Activated CD8-positive, alpha-beta memory T cell treated with anti-CD3 and anti-CD28 coated beads, Interleukin-2, amount 10 ng/mL, durations not matched to agents 7 days and 5 days (primary cell): ENCODE measurements at regions not wholly inside any gene's neighbourhood (a gene's known extent, or its start where the extent isn't known, plus 50 kb on each side); places are given as distances from the start of the nearest gene placed in this dataset.

ENCODE experiments used
- ATAC-seq: fragments of 150-1000 bp; cut with Tn5 transposase; one replicate; pipeline ENCODE4 v1.10.0; 2021; ENCODE audit warnings: moderate library complexity
- CTCF ChIA-PET: fragments of 350-600 bp; sonication (Branson Sonifier 250); formaldehyde crosslinking; loops from one replicate; lab custom pipeline; 2021; ENCODE audit warnings: antibody characterized with exemption; lab: Charles Lee
- DNase-seq: peaks from one replicate; pipeline ENCODE4 v3.0.0-alpha.2; 2020
- H3K27ac Mint-ChIP-seq: one replicate; pipeline ENCODE4 v1.8.0; 2021; ENCODE audit warnings: mild to moderate bottlenecking, mixed read lengths
- H3K27me3 Mint-ChIP-seq: one replicate; pipeline ENCODE4 v1.8.0; 2021; ENCODE audit warnings: mixed read lengths
- H3K36me3 Mint-ChIP-seq: one replicate; pipeline ENCODE4 v1.8.0; 2021; ENCODE audit warnings: mild to moderate bottlenecking, mixed read lengths
- H3K4me1 Mint-ChIP-seq: one replicate; pipeline ENCODE4 v1.8.0; 2021; ENCODE audit warnings: mixed read lengths
- H3K4me3 Mint-ChIP-seq: one replicate; pipeline ENCODE4 v1.8.0; 2021; ENCODE audit warnings: mild to moderate bottlenecking, moderate library complexity, mixed read lengths
- H3K9me3 Mint-ChIP-seq: one replicate; pipeline ENCODE4 v1.8.0; 2022; ENCODE audit warnings: low read depth, mixed read lengths

DNA sequence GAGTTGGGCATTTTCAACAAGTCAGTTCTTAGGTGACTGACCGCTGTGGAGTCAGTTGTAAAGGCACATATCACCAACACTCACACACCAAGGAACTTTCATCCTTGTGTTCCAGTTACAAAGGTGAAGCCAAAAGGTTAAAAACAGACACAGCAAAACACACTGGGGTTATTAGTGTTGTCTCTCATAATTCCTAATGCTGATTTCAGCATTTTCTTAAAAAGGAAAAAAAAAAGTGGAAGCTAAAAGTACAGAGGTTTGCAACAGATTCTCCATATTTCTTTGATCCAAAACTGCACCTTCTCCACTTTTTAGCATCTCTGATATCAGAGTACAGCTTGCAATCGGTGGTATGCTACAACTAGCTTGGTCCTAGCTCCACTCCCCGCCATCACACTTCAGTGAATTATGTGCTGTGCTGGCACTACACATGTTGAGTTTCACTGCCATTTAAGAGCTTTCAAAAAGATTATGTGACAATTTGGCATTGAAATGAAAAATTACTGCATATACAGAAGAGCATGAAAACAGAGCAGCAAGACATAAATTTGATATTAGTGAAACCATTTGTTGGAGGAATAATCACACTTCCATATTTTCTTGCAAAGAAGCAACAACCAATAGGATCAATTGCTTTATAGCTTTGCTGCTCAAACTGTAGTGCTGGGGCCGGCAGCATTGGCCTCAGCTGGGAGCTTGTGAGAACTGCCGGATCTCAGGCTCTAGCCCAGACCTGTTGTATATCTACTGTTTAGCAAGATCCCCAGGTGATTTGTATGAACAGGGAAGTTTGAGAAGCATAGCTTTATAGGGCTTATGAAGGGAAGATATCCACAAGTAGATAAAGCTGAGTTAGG is 62.3 kb upstream of the DAPL1 start:
- Mint-ChIP-seq H3K9me3 (no peaks in the 10 kb centered on the region), H3K27ac (no peak overlapping the region), H3K4me1 (no peaks in the 10 kb centered on the region), H3K4me3 (no peak overlapping the region), H3K36me3 (no peaks in the 10 kb centered on the region), H3K27me3 (peaks cover 13% of the 10 kb centered on the region)
- ATAC-seq (no peak), DNase-seq (no peak)
- CTCF ChIA-PET, result no interaction called here

DNA sequence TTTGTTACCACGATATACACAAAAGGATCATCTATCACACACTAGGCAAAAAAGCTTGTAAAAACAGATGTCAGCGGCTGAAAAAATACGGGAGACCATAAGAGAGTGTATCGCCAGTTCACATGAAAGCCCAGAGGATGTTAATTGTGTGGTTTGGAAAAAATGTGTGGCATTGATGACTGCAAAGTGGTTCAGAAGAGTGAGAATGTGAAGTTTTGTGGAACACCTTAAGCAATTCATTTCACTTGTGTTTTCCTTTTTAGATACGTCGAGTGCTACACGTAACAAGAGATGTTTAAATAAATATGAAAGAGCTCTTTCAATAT is 61.7 kb upstream of the DAPL1 start:
- H3K9me3 Mint-ChIP-seq, result no peaks in the 10 kb centered on the region
- no peaks in the 10 kb centered on the region for H3K36me3 Mint-ChIP-seq
- no peak overlapping the region for H3K4me3 Mint-ChIP-seq
- CTCF ChIA-PET, result no interaction called here
- peaks cover 13% of the 10 kb centered on the region for H3K27me3 Mint-ChIP-seq
- H3K27ac Mint-ChIP-seq, result no peak overlapping the region
- no peaks in the 10 kb centered on the region for H3K4me1 Mint-ChIP-seq
- ATAC-seq (no peak), DNase-seq (no peak)

DNA sequence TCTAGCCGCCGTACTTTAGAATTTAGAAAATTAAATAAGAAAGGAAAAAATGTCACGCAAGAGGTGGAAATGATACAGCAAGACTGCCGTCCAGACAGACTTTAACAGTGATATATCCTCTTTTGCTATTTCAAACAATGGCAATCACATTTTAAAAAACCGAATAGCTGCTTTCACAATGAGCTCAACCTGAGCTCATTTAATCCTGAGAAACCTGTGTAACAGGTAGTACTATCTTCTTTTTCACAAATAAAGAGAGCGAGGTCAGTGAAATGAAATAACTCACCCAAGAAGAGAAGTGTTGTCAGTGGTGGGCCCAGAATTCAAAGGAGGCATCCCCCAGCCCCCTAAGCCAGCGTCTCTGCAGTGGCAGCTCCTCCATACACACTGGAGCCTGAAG is 60.7 kb upstream of the DAPL1 start:
- ATAC-seq, result no peak
- no peak overlapping the region for H3K4me3 Mint-ChIP-seq
- DNase-seq, result no peak
- no peak overlapping the region for H3K27ac Mint-ChIP-seq
- CTCF ChIA-PET, result interaction anchor here (1.4 kb wide), 1 partner anchor 20 kb away, joined by 6 read pairs; no protein-coding TSS in a partner anchor
- no peaks in the 10 kb centered on the region for H3K4me1 Mint-ChIP-seq
- H3K36me3 Mint-ChIP-seq, result no peaks in the 10 kb centered on the region
- H3K27me3 Mint-ChIP-seq, result peaks cover 13% of the 10 kb centered on the region
- H3K9me3 Mint-ChIP-seq, result no peaks in the 10 kb centered on the region

DNA sequence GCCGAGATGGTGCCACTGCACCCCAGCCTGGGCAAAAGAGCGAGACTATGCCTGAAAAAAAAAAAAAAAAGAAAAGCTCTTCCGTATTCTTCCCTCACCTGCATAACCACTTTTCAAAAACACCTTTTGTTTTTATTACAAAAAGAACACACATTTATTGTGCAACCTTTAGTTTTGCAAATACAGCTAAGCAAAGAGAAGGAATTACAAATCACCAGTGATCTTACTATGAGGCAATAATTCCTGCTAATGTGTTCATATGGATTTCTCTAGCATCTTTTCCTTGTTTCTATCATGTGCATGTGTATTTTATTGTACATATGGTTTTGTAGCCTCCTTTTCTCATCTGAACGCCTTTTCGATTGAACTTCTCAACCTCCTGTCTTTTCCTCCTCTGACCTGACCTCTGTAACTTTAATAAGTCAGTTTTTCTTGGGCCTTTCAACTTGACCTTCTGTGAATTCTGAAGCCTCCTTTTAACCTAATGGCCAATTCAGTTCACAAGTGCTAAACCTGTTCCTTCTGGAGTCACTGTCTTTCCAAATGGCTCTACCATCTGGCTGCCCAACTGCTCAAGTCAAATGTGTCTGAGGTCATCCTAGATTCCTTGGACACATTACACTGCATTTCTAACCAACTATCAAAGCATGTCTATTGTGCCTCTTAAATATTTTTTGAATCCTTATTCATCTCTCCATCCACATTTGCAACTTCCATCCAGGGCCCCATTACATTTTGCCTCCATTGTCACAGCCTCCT is 59.1 kb upstream of the DAPL1 start:
- Mint-ChIP-seq H3K4me1 (no peaks in the 10 kb centered on the region), H3K4me3 (no peak overlapping the region), H3K27ac (no peak overlapping the region), H3K9me3 (no peaks in the 10 kb centered on the region), H3K36me3 (no peaks in the 10 kb centered on the region), H3K27me3 (peaks cover 13% of the 10 kb centered on the region)
- ATAC-seq (no peak), DNase-seq (no peak)
- CTCF ChIA-PET, result interaction anchor here (1.4 kb wide), 1 partner anchor 18 kb away, joined by 6 read pairs; no protein-coding TSS in a partner anchor

DNA sequence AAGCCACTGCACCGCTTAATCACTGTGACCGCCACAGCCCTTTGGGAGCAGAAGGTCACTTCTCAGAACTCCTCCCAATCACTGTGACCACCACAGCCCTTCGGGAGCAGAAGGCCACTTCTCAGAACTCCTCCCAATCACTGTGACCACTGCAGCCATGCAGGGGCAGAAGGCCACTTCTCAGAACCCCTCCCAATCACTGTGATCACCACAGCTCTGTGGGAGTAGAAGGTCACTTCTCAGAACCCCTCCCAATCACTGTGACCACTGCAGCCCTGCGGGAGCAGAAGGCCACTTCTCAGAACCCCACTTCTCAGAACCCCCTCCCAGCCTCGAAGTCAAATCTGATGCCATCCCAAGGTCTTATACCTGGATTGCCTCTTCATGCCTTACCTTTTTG is 56.8 kb upstream of the DAPL1 start:
- Mint-ChIP-seq H3K4me3 (no peak overlapping the region), H3K36me3 (no peaks in the 10 kb centered on the region), H3K27ac (no peak overlapping the region), H3K4me1 (no peaks in the 10 kb centered on the region), H3K9me3 (no peaks in the 10 kb centered on the region), H3K27me3 (peaks cover 9% of the 10 kb centered on the region)
- CTCF ChIA-PET, result interaction anchor here (0.7 to 1.2 kb wide), 2 partner anchors 11 to 714 kb away, joined by 3 read pairs; no protein-coding TSS in a partner anchor
- DNase-seq, result no peak
- ATAC-seq, result no peak

DNA sequence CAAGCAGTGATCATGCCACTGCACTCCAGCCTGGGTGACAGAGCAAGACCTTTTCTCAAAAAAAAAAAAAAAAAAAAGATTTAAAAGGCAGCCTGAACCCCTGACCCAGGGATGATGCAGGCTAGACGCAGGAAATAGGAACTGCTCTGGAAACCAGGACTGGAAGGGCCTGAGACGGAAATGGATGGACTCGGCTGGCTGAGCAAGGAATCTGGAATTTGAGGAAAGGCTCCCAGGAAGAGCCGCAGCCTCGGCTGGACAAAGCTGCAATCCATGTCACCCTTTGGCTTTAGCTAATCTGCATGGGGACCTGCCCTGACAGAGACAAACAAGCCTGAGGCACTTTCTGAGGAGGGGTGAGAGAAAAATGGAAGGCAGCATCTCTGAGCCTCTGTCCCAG is 55.0 kb upstream of the DAPL1 start:
- CTCF ChIA-PET, result interaction anchor here (1.2 kb wide), 1 partner anchor 14 kb away, joined by 3 read pairs; no protein-coding TSS in a partner anchor
- Mint-ChIP-seq H3K4me3 (no peak overlapping the region), H3K27me3 (peaks cover 7% of the 10 kb centered on the region), H3K36me3 (no peaks in the 10 kb centered on the region), H3K9me3 (no peaks in the 10 kb centered on the region), H3K27ac (no peak overlapping the region), H3K4me1 (peaks cover 2% of the 10 kb centered on the region)
- no peak for DNase-seq
- ATAC-seq, result no peak

DNA sequence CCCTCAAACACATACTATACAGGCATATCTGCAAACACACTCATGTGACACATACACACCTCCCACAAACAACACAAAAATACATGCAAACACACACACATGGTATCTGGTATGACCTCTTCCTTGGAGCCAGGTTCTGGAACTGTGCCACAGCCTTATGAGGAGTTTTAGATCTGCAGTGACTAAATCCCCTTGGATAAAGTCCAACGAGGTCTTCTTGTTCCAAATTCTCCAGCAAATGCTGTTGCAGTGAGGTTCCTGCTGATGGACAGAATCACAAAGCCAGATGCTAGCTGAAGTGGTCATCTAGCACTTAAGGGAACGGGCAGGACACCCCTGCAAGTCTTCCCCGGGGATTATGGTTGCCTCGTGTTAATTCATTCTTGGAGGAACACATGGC is 54.5 kb upstream of the DAPL1 start:
- Mint-ChIP-seq H3K4me1 (peaks cover 2% of the 10 kb centered on the region), H3K4me3 (no peak overlapping the region), H3K27ac (no peak overlapping the region), H3K9me3 (no peaks in the 10 kb centered on the region), H3K36me3 (no peaks in the 10 kb centered on the region), H3K27me3 (peaks cover 7% of the 10 kb centered on the region)
- DNase-seq (no peak), ATAC-seq (no peak)
- CTCF ChIA-PET, result interaction anchor here (1.0 kb wide), 1 partner anchor 14 kb away, joined by 3 read pairs; no protein-coding TSS in a partner anchor

DNA sequence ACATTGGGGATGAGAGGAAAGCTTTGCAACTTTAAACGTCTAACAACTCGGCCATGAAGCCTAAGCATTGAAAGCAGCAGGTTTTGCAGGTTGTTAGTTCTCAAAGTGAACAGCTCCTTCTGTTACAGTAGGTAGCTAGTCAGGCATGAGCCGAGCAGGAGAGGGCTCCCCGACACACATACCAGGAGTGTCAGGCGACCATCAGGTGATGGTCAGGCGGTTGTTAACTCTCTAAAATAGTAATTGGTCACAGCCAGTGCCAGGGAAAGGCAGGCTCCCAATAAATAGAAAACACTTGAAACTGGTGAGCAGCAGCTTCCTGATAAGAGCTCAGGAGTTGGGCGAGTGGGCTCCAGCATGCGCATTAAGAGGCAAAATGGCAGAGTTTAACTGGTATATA is 53.5 kb upstream of the DAPL1 start:
- no peak overlapping the region for H3K4me3 Mint-ChIP-seq
- peaks cover 11% of the 10 kb centered on the region for H3K27me3 Mint-ChIP-seq
- no peaks in the 10 kb centered on the region for H3K36me3 Mint-ChIP-seq
- H3K4me1 Mint-ChIP-seq, result peaks cover 2% of the 10 kb centered on the region
- CTCF ChIA-PET, result interaction anchor here (1.0 kb wide), 1 partner anchor 13 kb away, joined by 3 read pairs; no protein-coding TSS in a partner anchor
- no peak for DNase-seq
- H3K9me3 Mint-ChIP-seq, result no peaks in the 10 kb centered on the region
- ATAC-seq, result no peak
- no peak overlapping the region for H3K27ac Mint-ChIP-seq

DNA sequence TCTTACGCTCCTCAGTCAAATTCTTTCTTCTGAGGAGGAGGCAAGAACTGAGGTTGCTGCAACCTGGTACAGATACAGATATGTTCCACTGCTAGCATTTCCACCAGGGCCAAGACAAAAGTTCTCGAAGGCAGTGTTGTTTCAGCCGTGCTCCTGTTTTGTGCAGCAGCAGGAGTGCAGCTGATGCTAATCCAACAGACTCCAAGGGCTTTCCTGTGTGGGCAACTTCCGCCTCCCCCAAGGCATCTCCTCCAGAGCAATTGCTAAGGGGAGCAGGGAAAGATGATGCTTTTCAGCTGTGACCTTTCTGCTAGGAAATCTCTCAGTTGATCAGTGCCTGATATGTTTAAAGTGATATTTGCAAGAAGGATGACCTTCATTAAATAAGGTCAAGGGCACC is 52.6 kb upstream of the DAPL1 start:
- ATAC-seq (no peak), DNase-seq (no peak)
- Mint-ChIP-seq H3K4me3 (no peak overlapping the region), H3K27ac (no peak overlapping the region), H3K36me3 (no peaks in the 10 kb centered on the region), H3K4me1 (peaks cover 2% of the 10 kb centered on the region), H3K9me3 (no peaks in the 10 kb centered on the region), H3K27me3 (peaks cover 8% of the 10 kb centered on the region)
- CTCF ChIA-PET, result no interaction called here

DNA sequence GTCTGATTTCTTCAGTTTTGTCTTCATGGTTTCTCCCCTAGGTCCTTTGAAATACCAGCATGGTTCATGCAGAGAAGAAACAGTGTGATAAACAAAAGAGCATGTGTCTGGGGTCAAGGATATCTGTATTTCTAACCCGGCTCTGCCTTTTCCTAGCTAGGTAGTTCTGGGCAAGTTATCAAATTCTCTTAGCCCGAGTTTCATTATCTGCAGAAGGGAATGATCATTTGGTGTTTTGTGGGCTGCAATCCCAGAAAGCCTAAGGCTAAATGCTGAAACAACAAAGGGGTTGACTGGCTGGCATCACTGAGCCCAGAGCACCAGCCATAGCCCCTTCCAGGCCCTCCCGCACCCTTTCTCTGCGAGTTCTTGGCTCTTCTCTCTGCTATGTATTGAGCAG is 51.7 kb upstream of the DAPL1 start:
- ATAC-seq, result no peak

DNA sequence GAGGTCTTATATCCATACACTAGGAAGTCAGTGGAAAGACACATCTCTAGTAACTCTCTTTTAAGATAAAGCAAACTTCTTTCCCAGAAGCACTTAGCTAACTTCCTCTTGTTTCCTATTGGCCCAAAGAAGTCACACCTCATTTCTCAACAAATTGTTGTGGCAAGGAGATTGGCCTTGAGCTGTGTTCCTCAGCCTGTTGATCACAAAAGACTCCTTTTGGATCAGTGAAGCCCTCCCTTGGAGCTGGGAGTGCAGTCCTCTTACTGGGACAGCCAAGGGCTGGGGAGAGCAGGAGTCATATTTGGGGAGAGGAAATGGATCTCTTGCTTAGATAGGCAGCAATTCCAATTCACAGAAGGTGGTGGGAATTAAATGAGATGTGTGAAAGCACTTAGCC is 51.2 kb upstream of the DAPL1 start:
- peaks cover 2% of the 10 kb centered on the region for H3K4me1 Mint-ChIP-seq
- CTCF ChIA-PET, result interaction anchor here (1.0 kb wide), 1 partner anchor 314 kb away, joined by 3 read pairs; no protein-coding TSS in a partner anchor
- no peak overlapping the region for H3K4me3 Mint-ChIP-seq
- H3K9me3 Mint-ChIP-seq, result no peaks in the 10 kb centered on the region
- DNase-seq (no peak), ATAC-seq (no peak)
- H3K36me3 Mint-ChIP-seq, result no peaks in the 10 kb centered on the region
- peaks cover 8% of the 10 kb centered on the region for H3K27me3 Mint-ChIP-seq
- H3K27ac Mint-ChIP-seq, result no peak overlapping the region

More for the DNA sequence above, 51.7 kb upstream of the DAPL1 start:
- no peak for DNase-seq
- no peak overlapping the region for H3K27ac Mint-ChIP-seq
- peaks cover 8% of the 10 kb centered on the region for H3K27me3 Mint-ChIP-seq
- no peaks in the 10 kb centered on the region for H3K36me3 Mint-ChIP-seq
- no peak overlapping the region for H3K4me3 Mint-ChIP-seq
- no peaks in the 10 kb centered on the region for H3K9me3 Mint-ChIP-seq
- CTCF ChIA-PET, result interaction anchor here (1.0 kb wide), 1 partner anchor 314 kb away, joined by 3 read pairs; no protein-coding TSS in a partner anchor
- H3K4me1 Mint-ChIP-seq, result peaks cover 2% of the 10 kb centered on the region

DNA sequence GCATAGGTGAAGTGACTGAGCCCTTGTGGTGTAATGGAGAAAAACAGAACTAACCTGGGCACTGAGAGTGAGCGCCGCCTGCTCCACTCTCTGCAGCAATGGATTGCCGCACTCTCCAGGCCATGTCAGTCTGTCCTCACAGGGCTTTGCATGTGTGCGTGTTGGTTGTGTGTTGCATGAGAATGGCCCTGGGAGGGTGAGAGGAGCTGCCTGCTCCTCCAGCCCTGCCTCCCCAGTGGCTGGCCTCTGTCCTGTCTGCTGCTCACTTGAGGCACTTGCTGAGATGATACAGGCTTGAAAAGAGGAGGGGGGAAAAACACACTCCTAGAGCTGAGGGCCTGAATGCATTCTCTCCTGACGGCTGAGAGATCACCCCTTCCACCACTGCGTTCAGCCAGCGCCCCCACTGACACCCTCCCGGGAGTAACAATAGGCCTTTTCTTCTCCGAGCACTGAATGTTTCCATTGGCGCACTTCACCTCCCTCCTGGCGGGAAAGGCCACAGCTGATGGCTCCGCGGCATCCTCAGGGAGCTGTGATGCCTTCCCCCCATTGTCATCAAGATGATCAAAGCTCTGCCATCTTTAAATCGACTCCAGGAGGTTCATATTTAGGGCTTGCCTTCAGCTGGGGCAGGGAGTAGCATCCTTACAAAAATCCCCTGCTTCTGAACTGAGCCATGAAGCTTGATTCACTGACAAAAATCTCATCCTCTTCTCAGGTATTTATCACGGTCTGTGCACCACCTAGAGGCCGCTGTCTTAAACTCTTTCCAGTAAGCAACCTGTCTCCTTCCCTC is 49.9 kb upstream of the DAPL1 start:
- ATAC-seq (no peak), DNase-seq (peak; percentile 44)
- Mint-ChIP-seq H3K4me3 (no peak overlapping the region), H3K4me1 (peaks cover 2% of the 10 kb centered on the region), H3K27ac (no peak overlapping the region), H3K9me3 (no peaks in the 10 kb centered on the region), H3K36me3 (no peaks in the 10 kb centered on the region), H3K27me3 (peaks cover 8% of the 10 kb centered on the region)
- CTCF ChIA-PET, result interaction anchor here (1.1 to 5.8 kb wide), 7 partner anchors 9 to 724 kb away, joined by 3 to 36 read pairs (median 4); no protein-coding TSS in a partner anchor
